HT1080 (cell line): ENCODE measurements at regions not wholly inside any gene's neighbourhood (a gene's known extent, or its start where the extent isn't known, plus 50 kb on each side); places are given as distances from the start of the nearest gene placed in this dataset.
"Not testable (repeated sequence)": the region's sequence is repeated elsewhere in the genome, so short reads cannot be mapped to it uniquely, and the experiment has no call there.

Source experiments
- DNase-seq: peaks from one replicate; pipeline ENCODE4 v3.0.0-alpha.2; 2015; ENCODE audit warnings: low read depth

DNA sequence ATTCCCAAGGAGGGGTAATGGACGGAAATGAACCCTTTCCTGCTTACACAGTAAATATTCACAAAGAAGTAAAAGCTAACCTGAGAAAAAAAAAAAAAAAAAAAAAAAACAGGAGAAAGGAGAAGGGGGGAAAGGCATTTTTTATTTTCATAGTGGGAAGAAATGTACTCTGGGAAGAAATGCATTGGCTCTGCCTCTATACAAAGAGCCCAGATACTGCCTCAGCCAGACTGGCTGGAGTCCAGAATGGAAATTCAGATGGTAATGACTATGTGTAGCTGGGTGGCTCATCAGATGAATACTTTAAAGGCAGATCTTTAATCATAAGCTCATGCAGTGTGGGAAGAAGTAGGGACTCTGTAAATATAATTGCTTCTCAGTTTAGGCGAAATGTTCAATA is 124.9 kb upstream of the ZNF608 start:
- DNase-seq = peak; percentile 27

DNA sequence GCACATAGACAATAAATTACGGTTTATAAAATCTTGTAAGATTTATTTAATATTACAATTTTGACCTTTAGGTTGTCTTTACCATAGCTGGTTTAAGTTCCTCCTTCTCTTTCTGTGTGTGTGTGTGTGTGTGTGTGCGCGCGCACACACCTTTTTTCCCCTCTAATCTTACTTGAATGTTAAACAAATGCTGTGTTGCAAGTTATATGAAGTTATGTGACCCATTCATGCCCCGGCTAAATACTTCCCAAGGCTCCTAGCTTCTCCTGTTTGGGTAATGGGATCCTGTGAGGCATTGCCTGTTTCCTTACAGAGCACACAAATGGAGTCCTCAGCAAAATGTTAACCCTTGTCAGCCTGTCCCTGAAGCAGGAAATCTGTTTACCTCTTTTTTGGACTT is 125.6 kb upstream of the ZNF608 start:
- DNase-seq = no peak

DNA sequence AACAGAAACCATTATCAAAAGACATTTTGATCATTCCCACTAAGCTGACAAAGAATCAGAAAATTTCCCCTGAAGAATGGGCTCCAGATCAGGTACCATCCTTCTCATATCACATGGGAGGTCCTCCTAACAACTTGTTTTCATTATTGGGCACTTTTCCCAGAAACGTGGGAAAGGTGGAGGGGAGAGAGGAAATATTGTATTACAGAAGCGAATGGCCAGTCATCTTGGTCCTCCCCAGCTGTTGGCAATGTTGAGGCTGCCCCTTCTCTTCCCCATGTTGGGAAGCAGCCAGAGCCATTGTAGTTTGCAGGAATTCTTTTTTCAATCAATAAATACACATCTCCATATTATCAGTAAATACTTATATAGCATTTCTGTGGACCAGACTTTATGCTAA is 126.2 kb upstream of the ZNF608 start:
- peak; percentile 37 for DNase-seq

DNA sequence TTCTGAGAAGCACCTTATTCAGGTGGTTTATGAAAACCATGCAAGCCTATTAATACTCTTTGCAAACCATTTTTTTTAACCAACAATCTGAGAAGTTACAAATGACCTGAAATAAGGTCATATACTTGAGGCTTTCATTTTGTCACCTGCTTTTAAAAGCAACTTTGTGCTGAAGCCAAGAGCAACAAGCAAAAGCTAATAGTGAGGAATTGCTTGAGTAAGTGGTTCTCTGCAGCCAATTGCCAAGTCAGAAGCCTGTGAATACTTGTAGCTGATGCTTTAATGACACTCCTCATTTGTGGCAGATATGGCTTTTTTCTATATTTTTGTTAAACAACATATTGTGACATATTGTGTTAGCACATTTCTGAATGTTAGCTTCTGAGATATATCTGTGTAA is 126.7 kb upstream of the ZNF608 start:
- DNase-seq = no peak

DNA sequence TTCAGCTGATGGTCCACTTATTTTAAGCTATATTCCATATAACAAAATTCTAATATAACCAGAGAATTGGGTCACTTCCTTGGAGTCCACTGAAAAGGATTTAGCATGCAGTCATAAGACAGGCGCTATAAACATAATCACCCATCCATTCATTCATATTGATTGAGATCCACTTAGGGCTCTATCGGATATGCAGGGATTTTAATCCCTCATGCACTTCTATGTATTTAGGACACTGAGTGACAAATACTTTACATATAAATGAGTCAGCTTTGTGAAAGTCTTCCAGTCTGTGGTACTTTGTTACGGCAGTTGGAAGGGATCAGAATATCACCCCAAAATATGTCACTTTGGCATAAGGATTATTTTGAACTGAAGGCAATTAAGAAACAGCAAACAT is 127.3 kb upstream of the ZNF608 start:
- DNase-seq = no peak

DNA sequence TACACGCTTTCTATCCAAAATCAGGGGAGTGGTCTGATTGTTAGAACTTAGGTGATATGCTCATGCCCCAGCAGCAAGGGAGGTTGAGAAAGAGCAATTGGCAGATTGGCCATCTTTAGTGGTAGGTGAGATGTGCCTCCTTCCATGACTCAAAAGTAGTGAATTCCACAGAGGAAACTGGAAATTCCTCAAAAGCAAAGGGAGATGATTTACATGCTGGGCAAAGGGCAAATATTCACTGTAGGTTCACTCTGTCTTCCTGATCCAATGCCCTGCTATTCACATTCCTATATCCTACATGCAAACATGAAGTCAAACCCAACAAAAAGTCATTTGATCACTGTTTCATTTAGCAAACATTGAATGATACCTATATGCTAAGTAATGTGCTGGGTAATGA is 130.1 kb upstream of the ZNF608 start:
- no peak for DNase-seq

DNA sequence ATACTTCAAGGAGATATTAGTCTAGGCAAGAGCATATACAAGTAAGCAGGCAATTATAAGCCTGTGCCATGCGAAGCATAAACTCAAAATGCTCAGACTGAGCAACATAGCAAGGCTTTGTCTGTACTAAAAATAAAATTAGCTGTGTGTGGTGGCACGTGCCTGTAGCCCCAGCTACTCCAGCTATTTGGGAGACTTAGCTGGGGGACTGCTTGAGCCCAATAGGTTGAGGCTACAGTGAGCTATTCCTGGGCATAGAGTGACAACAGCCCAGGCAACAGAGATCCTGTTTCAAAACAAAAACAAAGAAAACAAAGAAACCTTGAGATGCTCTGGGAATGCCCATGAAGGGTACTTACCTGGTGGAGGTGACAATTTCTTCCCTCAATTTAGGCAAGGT is 130.5 kb upstream of the ZNF608 start:
- DNase-seq = no peak

DNA sequence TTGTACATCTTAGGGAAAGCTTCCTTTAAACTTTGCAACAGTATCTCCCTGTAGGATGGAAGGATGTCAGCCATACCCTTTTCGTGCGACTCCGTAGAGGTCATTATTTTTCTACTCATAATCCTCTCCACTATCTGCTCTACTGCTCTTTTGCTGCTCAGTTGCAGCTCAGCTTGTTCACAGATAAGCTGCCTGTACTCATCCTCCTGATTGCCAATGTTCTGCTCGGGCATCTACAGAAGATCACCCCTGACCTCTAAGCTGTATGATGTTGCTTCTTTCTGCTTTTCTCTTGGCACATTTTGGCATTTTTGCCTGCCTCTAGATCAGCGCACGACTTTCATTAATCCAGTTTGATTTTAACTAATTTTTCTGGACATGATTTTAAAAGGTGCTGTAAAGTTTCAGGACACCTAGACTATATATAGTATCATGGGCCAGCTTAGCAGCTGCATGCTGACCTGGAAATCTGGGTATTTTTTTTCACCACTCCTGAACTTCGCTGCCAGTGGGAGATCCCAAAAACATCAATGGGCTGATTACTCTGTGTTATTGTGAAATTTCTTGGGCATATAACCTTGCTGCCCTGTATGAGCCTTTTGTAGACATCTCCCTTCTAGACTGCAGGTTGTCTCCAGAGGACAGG is 131.2 kb upstream of the ZNF608 start:
- DNase-seq = no peak

DNA sequence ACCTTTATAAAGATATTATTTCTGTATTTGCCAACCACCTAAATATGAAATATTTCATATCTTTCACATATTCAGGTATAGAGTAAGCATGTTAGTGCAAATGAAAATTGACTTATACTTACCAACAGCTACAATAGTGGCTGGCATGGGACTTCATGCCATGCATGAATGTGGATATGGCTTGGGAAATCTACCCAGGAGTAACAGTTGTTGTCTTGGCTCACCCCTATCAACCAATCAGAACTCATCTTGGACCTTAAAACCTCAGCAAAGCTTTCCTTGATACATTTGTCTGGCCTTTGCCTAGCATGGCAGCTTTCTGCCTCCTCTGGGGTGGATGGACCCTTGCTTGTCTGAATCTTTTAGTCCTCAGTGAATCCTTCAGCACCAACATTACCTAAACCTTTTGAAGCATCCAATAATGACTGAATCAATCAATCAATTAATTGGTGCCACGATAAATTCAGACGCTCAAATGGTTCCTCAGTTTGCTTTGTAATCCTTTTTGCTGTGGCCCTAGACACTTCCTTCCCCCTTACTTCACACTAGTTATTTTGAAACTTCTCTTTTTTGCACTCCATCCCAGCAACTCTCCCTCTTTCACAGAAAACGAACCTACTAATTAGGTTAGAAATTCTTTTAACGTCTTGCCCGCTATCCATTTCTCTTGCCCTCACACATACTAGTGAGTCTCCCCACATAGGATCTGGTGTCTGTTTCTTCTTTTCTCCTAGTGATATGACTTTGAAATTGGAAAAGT is 132.3 kb upstream of the ZNF608 start:
- DNase-seq = no peak

DNA sequence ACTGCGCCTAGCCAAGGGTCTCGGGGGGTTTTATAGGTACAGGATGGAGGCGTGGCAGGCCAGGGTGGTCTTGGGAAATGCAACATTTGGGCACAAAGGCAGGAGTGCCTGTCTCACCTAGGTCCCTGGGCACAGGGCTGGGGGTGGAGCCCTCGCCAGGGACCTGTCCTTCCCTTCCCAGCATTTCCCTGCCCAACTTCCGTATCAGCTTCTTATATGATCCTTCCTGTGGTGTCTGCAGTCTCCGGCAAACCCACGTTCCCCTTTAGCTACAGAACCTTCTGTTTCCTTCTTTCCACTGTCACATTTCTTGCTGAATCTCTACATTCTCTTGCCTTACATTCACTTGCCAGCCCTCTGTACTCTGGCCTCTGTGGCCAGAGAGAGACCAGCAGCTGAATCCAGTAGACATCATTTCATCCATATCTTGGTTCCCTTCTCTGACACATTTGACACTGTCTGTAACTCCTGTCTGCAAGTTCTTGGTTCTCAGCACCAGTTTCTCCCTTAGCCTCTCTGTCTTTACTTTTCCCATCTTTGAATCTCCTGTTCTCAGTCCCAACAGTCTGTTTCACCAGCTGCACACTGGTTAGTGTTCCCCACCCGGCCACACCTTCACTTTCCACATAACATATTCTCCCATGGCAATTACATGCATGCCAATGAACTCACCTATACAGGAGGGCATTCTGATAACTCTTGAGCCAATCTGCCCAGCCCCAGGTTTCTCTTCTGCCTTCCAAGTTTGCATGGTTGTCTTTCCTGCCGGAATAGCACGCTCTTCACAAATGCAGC is 134.7 kb upstream of the ZNF608 start:
- no peak for DNase-seq

DNA sequence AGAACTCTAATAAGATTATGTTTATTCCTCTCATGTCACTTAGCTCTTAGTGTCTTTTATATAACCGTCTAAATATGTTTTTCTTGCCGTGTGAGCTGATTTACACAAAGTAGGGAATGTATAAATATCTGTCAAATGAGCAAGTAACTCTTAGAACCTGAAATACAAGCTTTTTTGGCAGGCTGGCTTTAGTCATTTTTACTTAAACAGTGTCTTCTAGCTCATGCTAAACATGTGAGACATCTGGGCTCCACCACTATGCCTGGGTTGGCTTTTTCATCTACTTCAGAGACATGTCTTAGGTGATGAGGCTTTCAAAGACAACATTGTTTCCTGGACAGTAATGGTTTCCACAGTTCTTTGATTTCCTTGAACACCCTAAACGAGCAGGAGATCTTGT is 137.2 kb upstream of the ZNF608 start:
- DNase-seq = no peak

DNA sequence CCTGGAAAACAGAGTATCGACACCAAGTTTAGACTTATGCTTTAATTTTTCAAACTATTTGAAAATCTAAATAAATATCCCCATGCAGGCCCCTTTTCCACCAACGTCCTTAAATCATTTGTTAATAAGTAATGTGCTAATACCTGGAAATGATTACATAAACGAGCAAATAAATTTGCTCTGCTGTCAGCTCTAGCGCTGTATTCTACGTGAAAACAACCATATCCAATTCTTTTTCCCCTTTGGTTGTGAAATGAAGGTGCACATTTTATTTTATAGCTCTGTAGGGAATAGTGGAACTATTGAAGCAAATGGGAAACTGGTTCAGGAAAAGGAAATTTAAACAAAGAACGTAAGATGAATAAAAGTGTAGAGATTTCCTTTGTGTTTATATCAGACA is 137.7 kb upstream of the ZNF608 start:
- DNase-seq = no peak

DNA sequence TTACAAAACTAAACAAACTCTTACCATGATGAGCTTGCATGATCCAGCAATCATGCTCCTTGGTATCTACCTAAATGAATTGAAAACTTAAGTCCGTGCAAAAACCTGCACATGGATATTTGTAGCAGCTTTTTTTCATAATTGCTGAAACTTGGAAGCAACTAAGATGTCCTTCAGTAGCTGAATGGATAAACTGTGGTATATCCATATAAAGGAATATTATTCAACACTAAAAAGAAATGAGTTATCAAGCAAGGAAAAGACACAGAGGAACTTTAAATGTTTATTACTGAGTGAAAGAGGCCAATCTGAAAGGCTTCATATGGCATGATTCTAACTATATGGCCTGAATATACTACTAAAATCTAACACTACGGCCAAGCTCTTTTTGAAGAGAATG is 139.1 kb upstream of the ZNF608 start:
- no peak for DNase-seq

DNA sequence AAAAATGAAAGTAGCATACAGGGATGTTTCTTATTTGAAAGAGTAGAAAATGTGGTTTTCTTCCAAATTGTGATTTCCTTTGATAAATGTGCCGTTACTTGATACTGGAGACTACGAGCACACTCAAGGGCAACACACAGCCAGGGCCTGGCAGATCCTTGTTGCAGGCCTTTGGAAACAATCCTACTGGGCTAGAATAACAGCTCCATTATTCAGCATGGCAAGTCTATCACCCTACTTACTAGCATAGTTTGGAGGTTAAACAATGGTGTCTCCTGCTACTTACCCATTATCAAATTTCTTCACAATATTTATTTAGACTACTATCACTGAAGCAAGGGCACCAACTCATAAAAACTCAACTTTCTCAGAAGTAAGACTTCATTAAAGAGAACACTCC is 140.8 kb upstream of the ZNF608 start:
- DNase-seq = no peak

DNA sequence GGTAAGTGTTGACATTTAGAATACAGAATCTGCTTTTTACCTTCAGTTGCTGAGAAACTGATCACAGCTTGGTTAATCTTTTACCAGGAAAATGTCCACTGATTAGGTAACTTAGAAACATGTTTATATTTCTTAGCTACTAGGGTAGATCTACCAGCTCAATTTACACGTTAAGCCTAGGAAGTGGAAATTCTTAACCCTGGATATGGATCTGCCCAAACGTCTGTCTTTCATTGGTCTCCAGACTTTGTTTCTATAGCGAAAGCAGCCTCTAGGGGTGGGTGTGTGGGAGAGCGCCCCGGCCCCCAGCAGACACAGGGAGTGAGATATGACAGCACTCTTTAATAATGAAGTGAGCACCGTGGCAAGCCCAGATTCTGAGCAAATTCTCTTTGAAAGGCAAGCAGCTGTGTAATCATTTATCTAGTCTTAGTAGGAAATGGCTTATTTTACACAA is 141.6 kb upstream of the ZNF608 start:
- DNase-seq = no peak

DNA sequence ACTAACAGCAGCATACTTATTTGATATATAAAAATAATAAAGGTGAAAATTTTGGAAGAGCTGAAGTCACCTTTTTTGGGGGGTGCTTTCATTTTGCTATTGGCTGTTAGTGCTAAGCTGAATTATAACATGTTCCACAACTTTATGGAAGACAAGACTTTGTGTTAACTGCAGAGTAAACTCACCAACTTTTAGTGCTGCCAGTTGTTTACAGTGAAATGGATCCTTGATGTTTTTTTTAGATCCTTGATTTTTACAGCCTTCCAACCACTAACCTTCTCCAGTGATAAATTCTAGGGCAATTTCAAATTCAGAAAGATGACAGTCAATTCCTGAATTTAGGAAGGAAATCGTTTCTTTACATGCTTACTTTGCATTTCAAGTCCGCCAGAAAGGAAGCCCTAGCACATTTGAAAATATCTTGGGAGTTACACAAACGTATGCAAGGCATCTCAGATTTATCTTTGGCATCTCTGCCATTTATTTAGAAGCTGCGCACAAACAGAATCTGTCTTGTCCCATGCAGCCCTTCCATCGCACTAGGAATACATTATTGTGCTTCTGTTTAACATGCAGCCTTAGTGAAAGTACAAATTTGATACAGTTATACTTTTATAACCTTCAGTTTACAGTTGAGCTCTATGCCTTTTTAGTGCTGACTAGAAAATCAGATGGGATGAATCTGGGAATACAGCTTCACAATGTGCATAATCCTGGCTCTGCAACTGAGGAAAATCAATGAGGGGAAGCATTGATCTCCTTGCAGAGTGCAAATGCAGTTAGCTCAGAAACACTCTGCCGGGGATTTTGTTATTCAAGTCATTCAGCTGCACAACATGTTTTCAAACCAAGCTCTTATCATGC is 142.4 kb upstream of the ZNF608 start:
- DNase-seq = no peak

DNA sequence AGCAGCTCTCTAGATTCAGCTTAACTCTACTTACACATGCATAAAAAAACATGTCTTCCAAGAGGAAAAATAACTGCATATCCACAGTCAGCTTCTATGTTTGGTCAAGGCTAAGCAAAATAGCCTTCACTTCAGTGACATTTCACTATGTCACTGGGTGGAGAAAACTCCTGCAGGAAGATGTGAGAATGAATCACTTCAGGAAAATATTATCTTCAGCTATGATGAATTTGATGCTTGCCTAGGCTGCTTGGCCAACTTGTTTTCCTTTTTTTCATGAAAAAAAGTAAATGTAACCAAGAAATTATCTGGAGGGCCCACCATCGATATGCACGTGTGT is 143.0 kb upstream of the ZNF608 start:
- DNase-seq = no peak

DNA sequence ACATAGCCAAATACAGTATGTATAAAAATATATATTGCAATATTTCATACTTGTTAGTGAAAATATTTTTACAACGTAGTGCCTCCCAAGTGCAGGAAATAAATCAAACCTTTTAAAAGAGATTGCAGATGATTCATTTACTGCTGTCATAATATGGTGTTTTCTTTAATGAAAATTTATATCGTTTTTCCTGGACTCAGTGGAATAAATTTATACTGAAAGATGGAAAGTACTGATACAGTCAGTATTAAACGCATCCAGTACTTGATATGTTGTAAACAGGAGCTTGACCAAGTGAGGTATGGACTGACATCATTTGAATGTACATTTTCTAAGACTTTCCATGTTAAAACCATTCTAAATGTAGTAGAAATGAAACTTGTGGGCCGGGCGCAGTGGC is 143.4 kb upstream of the ZNF608 start:
- DNase-seq = no peak

DNA sequence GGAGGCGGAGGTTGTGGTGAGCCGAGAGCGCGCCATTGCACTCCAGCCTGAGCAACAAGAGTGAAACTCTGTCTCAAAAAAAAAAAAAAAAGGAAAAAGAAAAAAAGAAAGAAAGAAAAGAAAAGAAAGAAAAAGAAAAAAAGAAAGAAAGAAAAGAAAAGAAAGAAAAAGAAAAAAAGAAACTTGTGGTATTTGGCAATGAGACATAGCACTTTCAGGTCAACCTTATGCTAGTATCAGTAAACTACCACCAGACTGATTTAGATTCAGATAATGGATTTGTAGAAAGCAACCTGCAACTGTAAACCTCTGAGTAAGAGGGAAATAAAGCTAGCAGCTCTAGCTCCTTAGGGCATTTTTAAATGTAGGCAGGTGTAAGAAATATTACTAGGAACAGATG is 144.0 kb upstream of the ZNF608 start:
- not testable (repeated sequence) for DNase-seq

DNA sequence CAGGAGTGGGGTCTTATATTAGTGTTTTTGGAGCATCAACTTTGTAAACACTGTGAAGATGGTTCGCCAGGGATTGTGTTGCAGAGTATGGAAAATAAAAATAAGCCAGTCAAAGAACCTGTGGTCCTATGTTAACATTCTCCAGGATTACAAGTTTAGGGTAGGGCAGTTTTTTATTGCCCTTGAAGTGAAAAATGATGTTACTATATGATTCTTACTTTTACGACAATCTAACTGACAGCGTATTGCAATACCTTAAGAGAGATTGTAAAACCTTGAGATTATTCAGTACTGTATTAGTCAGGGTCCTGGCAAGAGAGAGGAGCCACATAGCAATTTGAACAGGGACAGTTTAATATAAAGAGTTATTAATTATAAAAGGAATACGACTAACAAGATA is 144.7 kb upstream of the ZNF608 start:
- no peak for DNase-seq

DNA sequence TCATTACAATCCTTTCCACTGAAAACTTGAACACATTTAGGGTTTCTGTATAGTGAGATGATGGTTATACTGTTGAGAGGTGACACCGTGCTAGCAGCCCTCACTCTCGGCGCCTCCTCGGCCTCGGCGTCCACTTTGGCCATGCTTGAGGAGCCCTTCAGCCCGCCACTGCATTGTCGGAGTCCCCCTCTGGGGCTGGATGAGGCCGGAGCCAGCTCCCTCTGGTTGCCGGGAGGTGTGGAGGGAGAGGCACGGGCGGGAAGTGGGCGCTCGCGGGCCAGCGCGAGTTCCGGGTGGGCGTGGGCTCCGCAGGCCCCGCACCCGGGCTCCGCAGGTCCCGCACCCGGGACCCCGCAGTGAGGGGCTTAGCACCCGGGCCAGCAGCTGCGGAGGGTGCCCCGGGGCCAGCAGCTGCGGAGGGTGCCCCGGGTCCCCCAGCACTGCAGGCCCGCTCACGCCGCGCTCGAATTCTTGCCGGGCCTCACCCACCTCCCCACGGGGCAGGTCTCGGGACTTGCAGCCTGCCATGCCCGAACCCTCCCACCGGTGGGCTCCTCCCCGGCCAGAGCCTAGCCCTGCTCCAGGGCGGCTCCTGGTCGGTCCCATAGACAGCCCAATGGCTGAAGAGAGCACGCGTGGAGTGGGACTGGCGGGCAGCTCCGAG is 145.9 kb upstream of the ZNF608 start:
- no peak for DNase-seq
